ENCODE measurements at regions not wholly inside any gene's neighbourhood (a gene's known extent, or its start where the extent isn't known, plus 50 kb on each side); places are given as distances from the start of the nearest gene placed in this dataset.
"Not testable (repeated sequence)": the region's sequence is repeated elsewhere in the genome, so short reads cannot be mapped to it uniquely, and the experiment has no call there.

GRCh38 chr4:45324455-45325417 is 598.4 kb upstream of the GNPDA2 start:
- Histone ChIP-seq H3K36me3 (ENCODE audit: insufficient read depth) (no peaks in the 10 kb centered on the region), H3K27ac (ENCODE audit: low read depth) (no peak overlapping the region), H3K4me1 (ENCODE audit: insufficient read depth) (no peaks in the 10 kb centered on the region), H3K4me3 (ENCODE audit: low read depth, low read length) (no peak overlapping the region)
- 73% methylated on average over 6 of the region's 6 CpGs for WGBS
- no peak for DNase-seq (ENCODE audit: extremely low spot score)

GRCh38 chr4:45323453-45324058 is 597.2 kb upstream of the GNPDA2 start:
- 86% methylated on average over 2 of the region's 2 CpGs for WGBS
- Histone ChIP-seq H3K36me3 (ENCODE audit: insufficient read depth) (no peaks in the 10 kb centered on the region), H3K27ac (ENCODE audit: low read depth) (no peak overlapping the region), H3K4me1 (ENCODE audit: insufficient read depth) (no peaks in the 10 kb centered on the region), H3K4me3 (ENCODE audit: low read depth, low read length) (no peak overlapping the region)
- DNase-seq (ENCODE audit: extremely low spot score) = no peak

GRCh38 chr4:45317739-45318138 is 591.4 kb upstream of the GNPDA2 start:
- 23% methylated on average over 1 of the region's 1 CpG for WGBS
- Histone ChIP-seq H3K4me1 (ENCODE audit: insufficient read depth) (no peaks in the 10 kb centered on the region), H3K4me3 (ENCODE audit: low read depth, low read length) (no peak overlapping the region), H3K36me3 (ENCODE audit: insufficient read depth) (no peaks in the 10 kb centered on the region), H3K27ac (ENCODE audit: low read depth) (no peak overlapping the region)
- DNase-seq (ENCODE audit: extremely low spot score) = no peak

GRCh38 chr4:45317276-45317675 is 590.9 kb upstream of the GNPDA2 start:
- no peak overlapping the region for H3K27ac ChIP-seq (ENCODE audit: low read depth)
- 26% methylated on average over 2 of the region's 2 CpGs for WGBS
- no peak overlapping the region for H3K4me3 ChIP-seq (ENCODE audit: low read depth, low read length)
- H3K4me1 ChIP-seq (ENCODE audit: insufficient read depth) = no peaks in the 10 kb centered on the region
- H3K36me3 ChIP-seq (ENCODE audit: insufficient read depth) = no peaks in the 10 kb centered on the region
- DNase-seq (ENCODE audit: extremely low spot score) = no peak

- H3K36me3 ChIP-seq (ENCODE audit: insufficient read depth) = no peaks in the 10 kb centered on the region
- no peak for DNase-seq (ENCODE audit: extremely low spot score)
- H3K4me1 ChIP-seq (ENCODE audit: insufficient read depth) = no peaks in the 10 kb centered on the region
- no peak overlapping the region for H3K4me3 ChIP-seq (ENCODE audit: low read depth, low read length)
- H3K27ac ChIP-seq (ENCODE audit: low read depth) = no peak overlapping the region
- WGBS = 88% methylated on average over 2 of the region's 2 CpGs
Observed at GRCh38 chr4:45316257-45316656, 589.9 kb upstream of the GNPDA2 start.

GRCh38 chr4:45302828-45303227 is 576.5 kb upstream of the GNPDA2 start:
- H3K27ac ChIP-seq (ENCODE audit: low read depth) = no peak overlapping the region
- no peaks in the 10 kb centered on the region for H3K4me1 ChIP-seq (ENCODE audit: insufficient read depth)
- no peak for DNase-seq (ENCODE audit: extremely low spot score)
- no peak overlapping the region for H3K4me3 ChIP-seq (ENCODE audit: low read depth, low read length)
- H3K36me3 ChIP-seq (ENCODE audit: insufficient read depth) = no peaks in the 10 kb centered on the region
- WGBS = 94% methylated on average over 1 of the region's 1 CpG

- no peak for DNase-seq (ENCODE audit: extremely low spot score)
- 23% methylated on average over 1 of the region's 1 CpG for WGBS
Observed at GRCh38 chr4:45294464-45294863, 568.1 kb upstream of the GNPDA2 start.

GRCh38 chr4:45293335-45293734 is 567.0 kb upstream of the GNPDA2 start:
- Histone ChIP-seq H3K4me1 (ENCODE audit: insufficient read depth) (no peaks in the 10 kb centered on the region), H3K36me3 (ENCODE audit: insufficient read depth) (no peaks in the 10 kb centered on the region), H3K27ac (ENCODE audit: low read depth) (no peak overlapping the region), H3K4me3 (ENCODE audit: low read depth, low read length) (no peak overlapping the region)
- 82% methylated on average over 6 of the region's 6 CpGs for WGBS
- DNase-seq (ENCODE audit: extremely low spot score) = no peak

More at GRCh38 chr4:45294464-45294863, 568.1 kb upstream of the GNPDA2 start:
- no peak overlapping the region for H3K4me3 ChIP-seq (ENCODE audit: low read depth, low read length)
- H3K36me3 ChIP-seq (ENCODE audit: insufficient read depth) = no peaks in the 10 kb centered on the region
- no peak overlapping the region for H3K27ac ChIP-seq (ENCODE audit: low read depth)
- no peaks in the 10 kb centered on the region for H3K4me1 ChIP-seq (ENCODE audit: insufficient read depth)

GRCh38 chr4:45292844-45293243 is 566.5 kb upstream of the GNPDA2 start:
- H3K36me3 ChIP-seq (ENCODE audit: insufficient read depth) = no peaks in the 10 kb centered on the region
- 95% methylated on average over 4 of the region's 4 CpGs for WGBS
- DNase-seq (ENCODE audit: extremely low spot score) = no peak

GRCh38 chr4:45284400-45285085 is 558.2 kb upstream of the GNPDA2 start:
- Histone ChIP-seq H3K27ac (ENCODE audit: low read depth) (no peak overlapping the region), H3K4me3 (ENCODE audit: low read depth, low read length) (no peak overlapping the region), H3K36me3 (ENCODE audit: insufficient read depth) (no peaks in the 10 kb centered on the region), H3K4me1 (ENCODE audit: insufficient read depth) (no peaks in the 10 kb centered on the region)
- no peak for DNase-seq (ENCODE audit: extremely low spot score)
- 84% methylated on average over 14 of the region's 14 CpGs for whole genome bisulfite sequencing

More at GRCh38 chr4:45292844-45293243, 566.5 kb upstream of the GNPDA2 start:
- Histone ChIP-seq H3K27ac (ENCODE audit: low read depth) (no peak overlapping the region), H3K4me1 (ENCODE audit: insufficient read depth) (no peaks in the 10 kb centered on the region), H3K4me3 (ENCODE audit: low read depth, low read length) (no peak overlapping the region)

- Histone ChIP-seq H3K27ac (ENCODE audit: low read depth) (no peak overlapping the region), H3K36me3 (ENCODE audit: insufficient read depth) (no peaks in the 10 kb centered on the region), H3K4me3 (ENCODE audit: low read depth, low read length) (no peak overlapping the region), H3K4me1 (ENCODE audit: insufficient read depth) (no peaks in the 10 kb centered on the region)
- DNase-seq (ENCODE audit: extremely low spot score) = no peak
- 81% methylated on average over 7 of the region's 7 CpGs for WGBS
Observed at GRCh38 chr4:45283352-45283751, 557.0 kb upstream of the GNPDA2 start.

GRCh38 chr4:45280121-45280520 is 553.8 kb upstream of the GNPDA2 start:
- Histone ChIP-seq H3K36me3 (ENCODE audit: insufficient read depth) (no peaks in the 10 kb centered on the region), H3K27ac (ENCODE audit: low read depth) (no peak overlapping the region), H3K4me3 (ENCODE audit: low read depth, low read length) (no peak overlapping the region), H3K4me1 (ENCODE audit: insufficient read depth) (no peaks in the 10 kb centered on the region)
- no peak for DNase-seq (ENCODE audit: extremely low spot score)
- 81% methylated on average over 1 of the region's 1 CpG for WGBS

GRCh38 chr4:45275862-45276261 is 549.5 kb upstream of the GNPDA2 start:
- Histone ChIP-seq H3K27ac (ENCODE audit: low read depth) (no peak overlapping the region), H3K4me1 (ENCODE audit: insufficient read depth) (no peaks in the 10 kb centered on the region), H3K36me3 (ENCODE audit: insufficient read depth) (no peaks in the 10 kb centered on the region), H3K4me3 (ENCODE audit: low read depth, low read length) (no peak overlapping the region)
- DNase-seq (ENCODE audit: extremely low spot score) = no peak
- 90% methylated on average over 21 of the region's 21 CpGs for WGBS

GRCh38 chr4:45248106-45248505 is 521.8 kb upstream of the GNPDA2 start:
- not testable (repeated sequence) for DNase-seq (ENCODE audit: extremely low spot score); H3K36me3 ChIP-seq (ENCODE audit: insufficient read depth); H3K4me1 ChIP-seq (ENCODE audit: insufficient read depth); H3K27ac ChIP-seq (ENCODE audit: low read depth); H3K4me3 ChIP-seq (ENCODE audit: low read depth, low read length)
- 50% methylated on average over 3 of the region's 3 CpGs for WGBS

Measured in urinary bladder (tissue), 3 donors.